Neural cell (in vitro differentiated cells): ENCODE measurements at regions not wholly inside any gene's neighbourhood (a gene's known extent, or its start where the extent isn't known, plus 50 kb on each side); places are given as distances from the start of the nearest gene placed in this dataset.
A peak's percentile ranks its signal among the peaks of the same experiment; 100 is the strongest.

ENCODE experiments used
- EP300 ChIP-seq: fragments of 450-650 bp; conservative IDR thresholded peaks from 2 replicates; pipeline ENCODE4 v1.6.1; 2014; ENCODE audit warnings: antibody characterized with exemption, mild to moderate bottlenecking, moderate library complexity; ENCODE audit not compliant: poor library complexity, severe bottlenecking
- TAF1 ChIP-seq: IDR thresholded peaks from 2 replicates; pipeline ENCODE4 v1.6.1; 2012; ENCODE audit warnings: low read depth
- TF ChIP-seq, protein P1 (sequence below): fragments of 450-650 bp; IDR thresholded peaks from 2 replicates; pipeline ENCODE4 v1.5.1; 2014; ENCODE audit warnings: antibody characterized with exemption, mild to moderate bottlenecking, moderate library complexity; ENCODE audit not compliant: poor library complexity, severe bottlenecking

- TF ChIP-seq EP300 (no peak), TAF1 (no peak)
- TF ChIP-seq, protein P1, sequence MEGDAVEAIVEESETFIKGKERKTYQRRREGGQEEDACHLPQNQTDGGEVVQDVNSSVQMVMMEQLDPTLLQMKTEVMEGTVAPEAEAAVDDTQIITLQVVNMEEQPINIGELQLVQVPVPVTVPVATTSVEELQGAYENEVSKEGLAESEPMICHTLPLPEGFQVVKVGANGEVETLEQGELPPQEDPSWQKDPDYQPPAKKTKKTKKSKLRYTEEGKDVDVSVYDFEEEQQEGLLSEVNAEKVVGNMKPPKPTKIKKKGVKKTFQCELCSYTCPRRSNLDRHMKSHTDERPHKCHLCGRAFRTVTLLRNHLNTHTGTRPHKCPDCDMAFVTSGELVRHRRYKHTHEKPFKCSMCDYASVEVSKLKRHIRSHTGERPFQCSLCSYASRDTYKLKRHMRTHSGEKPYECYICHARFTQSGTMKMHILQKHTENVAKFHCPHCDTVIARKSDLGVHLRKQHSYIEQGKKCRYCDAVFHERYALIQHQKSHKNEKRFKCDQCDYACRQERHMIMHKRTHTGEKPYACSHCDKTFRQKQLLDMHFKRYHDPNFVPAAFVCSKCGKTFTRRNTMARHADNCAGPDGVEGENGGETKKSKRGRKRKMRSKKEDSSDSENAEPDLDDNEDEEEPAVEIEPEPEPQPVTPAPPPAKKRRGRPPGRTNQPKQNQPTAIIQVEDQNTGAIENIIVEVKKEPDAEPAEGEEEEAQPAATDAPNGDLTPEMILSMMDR: peak; percentile 2
Observed at GRCh38 chr20:48275286-48276020, 490.2 kb upstream of the SULF2 start.
